HG03342 (cell line): ENCODE measurements at regions not wholly inside any gene's neighbourhood (a gene's known extent, or its start where the extent isn't known, plus 50 kb on each side); places are given as distances from the start of the nearest gene placed in this dataset.

Source experiments
- ATAC-seq: cut with Tn5 transposase; IDR thresholded peaks from one replicate; pipeline ENCODE4 v1.9.1; 2021; ENCODE audit warnings: mild to moderate bottlenecking, moderate library complexity; ENCODE audit not compliant: unreplicated experiment

DNA sequence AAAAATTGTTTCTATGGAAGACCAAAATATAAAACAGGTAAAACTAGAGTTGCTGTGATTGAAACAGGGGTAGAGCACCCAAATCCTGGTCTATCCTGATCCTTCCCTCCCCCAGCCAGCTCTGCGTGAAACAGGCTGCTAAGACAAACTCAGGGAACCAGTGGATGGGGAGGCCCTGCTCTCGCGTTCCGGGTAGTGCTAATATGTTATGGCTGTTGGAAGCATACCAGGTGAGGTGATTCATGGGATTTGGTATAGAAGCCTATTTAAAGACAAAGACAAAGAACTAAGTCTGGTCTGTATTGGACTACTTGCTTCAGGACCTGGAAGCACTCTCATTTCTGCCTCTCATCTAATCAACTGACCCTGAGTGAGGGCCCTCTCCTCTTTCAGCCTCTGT is 63.0 kb upstream of the CCBE1 start:
- ATAC-seq: no peak

- no peak for ATAC-seq
Observed at GRCh38 chr18:59758837-59759236, 61.6 kb upstream of the CCBE1 start.

- no peak for ATAC-seq
Observed at GRCh38 chr18:59758106-59758505, 60.9 kb upstream of the CCBE1 start.

- ATAC-seq: no peak
Observed at GRCh38 chr18:59752666-59753065, 55.4 kb upstream of the CCBE1 start.

GRCh38 chr18:59751186-59751585 is 54.0 kb upstream of the CCBE1 start:
- ATAC-seq: no peak

DNA sequence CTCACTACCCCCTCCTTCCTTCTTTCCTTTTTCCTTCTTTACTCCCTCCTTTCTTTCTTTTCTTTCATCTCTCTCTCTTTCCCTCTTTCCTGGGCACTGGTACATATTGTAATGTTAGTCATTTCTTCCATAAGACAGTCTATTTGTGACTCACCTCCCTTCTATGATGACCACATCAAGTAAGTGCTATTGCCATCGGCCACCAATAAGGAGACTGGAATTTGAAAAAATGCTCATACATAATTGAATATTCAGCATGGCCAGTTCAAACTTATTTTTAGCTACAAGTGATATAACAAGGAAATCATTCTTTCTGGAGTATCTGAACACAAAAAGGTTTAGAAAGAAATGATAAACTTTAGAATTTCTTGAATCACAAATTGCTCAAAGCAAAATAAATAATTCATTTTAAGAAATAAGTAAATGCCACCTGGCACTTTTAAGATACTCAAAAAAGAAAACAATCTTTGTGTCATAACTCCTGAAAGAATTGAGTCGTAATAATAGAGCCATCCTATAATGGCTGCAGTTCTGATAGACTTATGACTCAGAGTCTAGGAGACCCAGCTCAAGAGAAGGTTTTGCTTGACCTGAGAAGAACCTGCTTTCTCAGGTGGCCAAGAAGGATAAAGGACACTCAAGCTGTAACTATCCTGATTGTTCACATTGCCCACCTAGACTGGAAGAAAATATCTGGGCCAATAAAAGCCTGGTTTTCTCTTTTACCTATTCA is 51.6 kb upstream of the CCBE1 start:
- ATAC-seq: no peak
